ENCODE measurements at regions not wholly inside any gene's neighbourhood (a gene's known extent, or its start where the extent isn't known, plus 50 kb on each side); places are given as distances from the start of the nearest gene placed in this dataset.

DNA sequence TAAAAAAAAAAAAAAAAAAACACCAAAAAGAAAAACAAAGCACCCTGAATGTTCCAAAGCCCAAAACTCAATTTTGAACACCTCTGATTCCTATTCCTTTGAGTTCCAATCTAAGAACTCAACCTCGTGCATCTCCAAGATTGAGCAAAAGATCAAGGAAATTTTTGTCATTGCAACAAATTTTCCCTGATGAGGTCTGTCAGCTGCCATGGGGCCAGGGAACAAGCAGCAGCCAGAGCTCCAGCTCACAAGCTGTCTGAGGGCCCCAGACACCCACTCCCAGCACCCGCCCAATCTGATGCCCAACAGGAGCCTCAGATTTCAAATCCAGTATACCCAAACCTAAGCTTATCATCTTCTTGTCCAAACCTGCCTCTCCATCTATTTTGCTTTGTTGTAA, 87.6 kb upstream of the ACP3 start:
- Histone ChIP-seq H3K79me2 (ENCODE audit: insufficient read depth) (no peaks in the 10 kb centered on the region), H3K9me2 (no peaks in the 10 kb centered on the region), H3K4me3 (ENCODE audit: low read depth in 2 of 2, low read length in 1 of 2) (no peak overlapping the region), H3K4me2 (no peak overlapping the region), H3K36me3 (replicated peaks in 1 of 2; ENCODE audit: control insufficient read depth in 1 of 2, insufficient read depth in 2 of 2, low read length in 1 of 2) (no peaks in the 10 kb centered on the region), H3K4me1 (ENCODE audit: control insufficient read depth in 1 of 2, insufficient read depth in 2 of 2, low read depth in 1 of 2, low read length in 1 of 2) (no peaks in the 10 kb centered on the region), H3K27ac (ENCODE audit: low read depth in 2 of 2, low read length in 1 of 2) (no peak overlapping the region), H3F3A (replicated peaks; ENCODE audit: insufficient read depth) (peaks cover 5% of the 10 kb centered on the region), H3K27me3 (ENCODE audit: insufficient read depth) (no peaks in the 10 kb centered on the region), H3K9ac (no peak overlapping the region), H4K20me1 (ENCODE audit: insufficient read depth) (no peaks in the 10 kb centered on the region), H3K9me3 (no peaks in the 10 kb centered on the region), H2AFZ (ENCODE audit: low read depth) (no peak overlapping the region)
- 54% methylated on average over 2 of the region's 2 CpGs for WGBS (ENCODE audit: low lambda C conversion rate)
- ChIA-PET POLR2A (no interaction called here), CTCF (interaction anchor here (1.9 to 2.0 kb wide), 2 partner anchors 10 to 19 kb away, joined by 4 read pairs; no protein-coding TSS in a partner anchor)
- TF ChIP-seq TEAD4 (IDR thresholded peaks at IDR 0.05; ENCODE audit: borderline replicate concordance, insufficient read depth) (no peak), FOSL2 (IDR thresholded peaks at IDR 0.05; ENCODE audit: borderline replicate concordance, low read depth) (no peak), SIN3A (IDR thresholded peaks at IDR 0.05; ENCODE audit: borderline replicate concordance, low read depth, low read length) (no peak), POLR2AphosphoS5 (IDR thresholded peaks at IDR 0.05; ENCODE audit: low read depth, low read length) (no peak), MXI1 (IDR thresholded peaks at IDR 0.05; ENCODE audit: low read depth, low read length) (no peak), GATA2 (CRISPR knock-in tag; IDR thresholded peaks at IDR 0.05) (no peak), NRF1 (IDR thresholded peaks at IDR 0.05; ENCODE audit: low read depth, low read length) (no peak), RXRA (IDR thresholded peaks at IDR 0.05; ENCODE audit: borderline replicate concordance, low read depth) (no peak), CHD2 (IDR thresholded peaks at IDR 0.05; ENCODE audit: low read length, partially characterized antibody) (no peak), MEF2A (IDR thresholded peaks at IDR 0.05; ENCODE audit: borderline replicate concordance, low read depth) (no peak), TCF12 (IDR thresholded peaks at IDR 0.05) (no peak), RFX5 (IDR thresholded peaks at IDR 0.05; ENCODE audit: low read length) (no peak), GABPA (IDR thresholded peaks at IDR 0.05; ENCODE audit: low read depth) (no peak), SMC3 (IDR thresholded peaks at IDR 0.05; ENCODE audit: low read depth, low read length) (no peak)
- TF ChIP-seq, protein P1, sequence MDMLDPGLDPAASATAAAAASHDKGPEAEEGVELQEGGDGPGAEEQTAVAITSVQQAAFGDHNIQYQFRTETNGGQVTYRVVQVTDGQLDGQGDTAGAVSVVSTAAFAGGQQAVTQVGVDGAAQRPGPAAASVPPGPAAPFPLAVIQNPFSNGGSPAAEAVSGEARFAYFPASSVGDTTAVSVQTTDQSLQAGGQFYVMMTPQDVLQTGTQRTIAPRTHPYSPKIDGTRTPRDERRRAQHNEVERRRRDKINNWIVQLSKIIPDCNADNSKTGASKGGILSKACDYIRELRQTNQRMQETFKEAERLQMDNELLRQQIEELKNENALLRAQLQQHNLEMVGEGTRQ (IDR thresholded peaks at IDR 0.05; ENCODE audit: borderline replicate concordance, low read depth, low read length) = no peak
- TF ChIP-seq, protein P2, sequence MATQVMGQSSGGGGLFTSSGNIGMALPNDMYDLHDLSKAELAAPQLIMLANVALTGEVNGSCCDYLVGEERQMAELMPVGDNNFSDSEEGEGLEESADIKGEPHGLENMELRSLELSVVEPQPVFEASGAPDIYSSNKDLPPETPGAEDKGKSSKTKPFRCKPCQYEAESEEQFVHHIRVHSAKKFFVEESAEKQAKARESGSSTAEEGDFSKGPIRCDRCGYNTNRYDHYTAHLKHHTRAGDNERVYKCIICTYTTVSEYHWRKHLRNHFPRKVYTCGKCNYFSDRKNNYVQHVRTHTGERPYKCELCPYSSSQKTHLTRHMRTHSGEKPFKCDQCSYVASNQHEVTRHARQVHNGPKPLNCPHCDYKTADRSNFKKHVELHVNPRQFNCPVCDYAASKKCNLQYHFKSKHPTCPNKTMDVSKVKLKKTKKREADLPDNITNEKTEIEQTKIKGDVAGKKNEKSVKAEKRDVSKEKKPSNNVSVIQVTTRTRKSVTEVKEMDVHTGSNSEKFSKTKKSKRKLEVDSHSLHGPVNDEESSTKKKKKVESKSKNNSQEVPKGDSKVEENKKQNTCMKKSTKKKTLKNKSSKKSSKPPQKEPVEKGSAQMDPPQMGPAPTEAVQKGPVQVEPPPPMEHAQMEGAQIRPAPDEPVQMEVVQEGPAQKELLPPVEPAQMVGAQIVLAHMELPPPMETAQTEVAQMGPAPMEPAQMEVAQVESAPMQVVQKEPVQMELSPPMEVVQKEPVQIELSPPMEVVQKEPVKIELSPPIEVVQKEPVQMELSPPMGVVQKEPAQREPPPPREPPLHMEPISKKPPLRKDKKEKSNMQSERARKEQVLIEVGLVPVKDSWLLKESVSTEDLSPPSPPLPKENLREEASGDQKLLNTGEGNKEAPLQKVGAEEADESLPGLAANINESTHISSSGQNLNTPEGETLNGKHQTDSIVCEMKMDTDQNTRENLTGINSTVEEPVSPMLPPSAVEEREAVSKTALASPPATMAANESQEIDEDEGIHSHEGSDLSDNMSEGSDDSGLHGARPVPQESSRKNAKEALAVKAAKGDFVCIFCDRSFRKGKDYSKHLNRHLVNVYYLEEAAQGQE (IDR thresholded peaks at IDR 0.05; ENCODE audit: low read depth, low read length) = no peak
- TF ChIP-seq, protein P3, sequence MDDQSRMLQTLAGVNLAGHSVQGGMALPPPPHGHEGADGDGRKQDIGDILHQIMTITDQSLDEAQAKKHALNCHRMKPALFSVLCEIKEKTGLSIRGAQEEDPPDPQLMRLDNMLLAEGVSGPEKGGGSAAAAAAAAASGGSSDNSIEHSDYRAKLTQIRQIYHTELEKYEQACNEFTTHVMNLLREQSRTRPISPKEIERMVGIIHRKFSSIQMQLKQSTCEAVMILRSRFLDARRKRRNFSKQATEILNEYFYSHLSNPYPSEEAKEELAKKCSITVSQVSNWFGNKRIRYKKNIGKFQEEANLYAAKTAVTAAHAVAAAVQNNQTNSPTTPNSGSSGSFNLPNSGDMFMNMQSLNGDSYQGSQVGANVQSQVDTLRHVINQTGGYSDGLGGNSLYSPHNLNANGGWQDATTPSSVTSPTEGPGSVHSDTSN (IDR thresholded peaks at IDR 0.05) = no peak
- TF ChIP-seq, protein P4, sequence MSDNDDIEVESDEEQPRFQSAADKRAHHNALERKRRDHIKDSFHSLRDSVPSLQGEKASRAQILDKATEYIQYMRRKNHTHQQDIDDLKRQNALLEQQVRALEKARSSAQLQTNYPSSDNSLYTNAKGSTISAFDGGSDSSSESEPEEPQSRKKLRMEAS (IDR thresholded peaks at IDR 0.05; ENCODE audit: low read depth) = no peak
- TF ChIP-seq, protein P5, sequence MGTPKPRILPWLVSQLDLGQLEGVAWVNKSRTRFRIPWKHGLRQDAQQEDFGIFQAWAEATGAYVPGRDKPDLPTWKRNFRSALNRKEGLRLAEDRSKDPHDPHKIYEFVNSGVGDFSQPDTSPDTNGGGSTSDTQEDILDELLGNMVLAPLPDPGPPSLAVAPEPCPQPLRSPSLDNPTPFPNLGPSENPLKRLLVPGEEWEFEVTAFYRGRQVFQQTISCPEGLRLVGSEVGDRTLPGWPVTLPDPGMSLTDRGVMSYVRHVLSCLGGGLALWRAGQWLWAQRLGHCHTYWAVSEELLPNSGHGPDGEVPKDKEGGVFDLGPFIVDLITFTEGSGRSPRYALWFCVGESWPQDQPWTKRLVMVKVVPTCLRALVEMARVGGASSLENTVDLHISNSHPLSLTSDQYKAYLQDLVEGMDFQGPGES (IDR thresholded peaks at IDR 0.05; ENCODE audit: low read depth, low read length) = no peak
- no peak for DNase-seq
